Astrocyte of the cerebellum (primary cell): ENCODE measurements at regions not wholly inside any gene's neighbourhood (a gene's known extent, or its start where the extent isn't known, plus 50 kb on each side); places are given as distances from the start of the nearest gene placed in this dataset.

Experiments
- DNase-seq: peaks from one replicate; pipeline ENCODE4 v3.0.0-alpha.2; 2011; ENCODE audit warnings: low read depth
- H3K4me3 ChIP-seq: 2 replicates; pipeline ENCODE4 v1.5.1; 2011; ENCODE audit warnings: mild to moderate bottlenecking, low read depth, low read length, moderate library complexity
- in situ Hi-C: cut with HindIII; loops from 2 replicates; pipeline ENCODE4 v1.10.0; 2017; ENCODE audit warnings: low sequenced_read_pairs
- TF ChIP-seq, protein P1 (sequence below): IDR thresholded peaks from 2 replicates; pipeline ENCODE4 v1.5.1; 2012; ENCODE audit warnings: low read length, low read depth, moderate library complexity, mild to moderate bottlenecking; ENCODE audit errors: missing control alignments

DNA sequence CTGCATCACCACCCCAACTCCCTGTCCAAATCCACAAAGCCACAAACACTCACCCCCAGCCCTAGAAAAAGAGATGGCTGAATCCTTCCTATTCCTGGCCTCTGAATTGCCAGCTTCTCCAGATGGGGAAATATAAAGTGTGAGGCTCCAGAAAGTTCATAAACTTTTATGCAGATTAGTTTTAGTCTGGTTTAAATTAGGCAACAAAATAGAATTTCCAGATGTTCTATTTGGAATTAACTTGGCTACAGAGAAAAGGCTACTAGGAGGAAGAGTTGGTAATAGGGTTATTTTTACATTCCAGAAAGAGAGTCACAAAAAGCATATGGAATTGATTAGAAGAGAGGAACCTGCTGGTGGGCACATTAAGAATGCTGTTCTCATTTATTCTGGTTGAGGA, 56.0 kb downstream of the EN1 start:
- DNase-seq = no peak
- TF ChIP-seq, protein P1, sequence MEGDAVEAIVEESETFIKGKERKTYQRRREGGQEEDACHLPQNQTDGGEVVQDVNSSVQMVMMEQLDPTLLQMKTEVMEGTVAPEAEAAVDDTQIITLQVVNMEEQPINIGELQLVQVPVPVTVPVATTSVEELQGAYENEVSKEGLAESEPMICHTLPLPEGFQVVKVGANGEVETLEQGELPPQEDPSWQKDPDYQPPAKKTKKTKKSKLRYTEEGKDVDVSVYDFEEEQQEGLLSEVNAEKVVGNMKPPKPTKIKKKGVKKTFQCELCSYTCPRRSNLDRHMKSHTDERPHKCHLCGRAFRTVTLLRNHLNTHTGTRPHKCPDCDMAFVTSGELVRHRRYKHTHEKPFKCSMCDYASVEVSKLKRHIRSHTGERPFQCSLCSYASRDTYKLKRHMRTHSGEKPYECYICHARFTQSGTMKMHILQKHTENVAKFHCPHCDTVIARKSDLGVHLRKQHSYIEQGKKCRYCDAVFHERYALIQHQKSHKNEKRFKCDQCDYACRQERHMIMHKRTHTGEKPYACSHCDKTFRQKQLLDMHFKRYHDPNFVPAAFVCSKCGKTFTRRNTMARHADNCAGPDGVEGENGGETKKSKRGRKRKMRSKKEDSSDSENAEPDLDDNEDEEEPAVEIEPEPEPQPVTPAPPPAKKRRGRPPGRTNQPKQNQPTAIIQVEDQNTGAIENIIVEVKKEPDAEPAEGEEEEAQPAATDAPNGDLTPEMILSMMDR = no peak
- H3K4me3 ChIP-seq = no peak overlapping the region
- in situ Hi-C loops = loop anchor here (5.0 kb wide), 1 partner anchor 34 kb away; no protein-coding TSS in a partner anchor

DNA sequence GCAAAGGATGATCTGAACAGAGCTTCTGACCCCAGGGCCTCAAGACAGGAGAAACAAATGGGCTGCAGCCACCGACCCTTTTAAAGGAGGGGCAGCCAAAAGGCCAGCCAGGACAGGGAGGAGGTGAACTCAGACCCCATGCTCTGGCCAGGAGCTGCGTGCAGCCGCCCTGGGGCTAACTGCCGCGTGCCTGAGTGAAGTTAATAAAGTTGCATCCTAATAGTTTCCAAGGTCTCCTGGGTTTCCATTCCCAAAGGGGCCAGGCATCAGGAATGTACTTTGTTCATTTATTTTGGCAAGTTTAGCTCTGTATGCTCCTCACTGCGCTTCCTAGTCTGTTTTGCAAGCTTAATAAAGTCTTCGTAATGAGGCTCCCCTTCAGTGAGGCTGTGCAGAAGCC, 60.7 kb downstream of the EN1 start:
- TF ChIP-seq, protein P1 = no peak
- in situ Hi-C loops = no loop called here
- DNase-seq = no peak
- H3K4me3 ChIP-seq = no peak overlapping the region

DNA sequence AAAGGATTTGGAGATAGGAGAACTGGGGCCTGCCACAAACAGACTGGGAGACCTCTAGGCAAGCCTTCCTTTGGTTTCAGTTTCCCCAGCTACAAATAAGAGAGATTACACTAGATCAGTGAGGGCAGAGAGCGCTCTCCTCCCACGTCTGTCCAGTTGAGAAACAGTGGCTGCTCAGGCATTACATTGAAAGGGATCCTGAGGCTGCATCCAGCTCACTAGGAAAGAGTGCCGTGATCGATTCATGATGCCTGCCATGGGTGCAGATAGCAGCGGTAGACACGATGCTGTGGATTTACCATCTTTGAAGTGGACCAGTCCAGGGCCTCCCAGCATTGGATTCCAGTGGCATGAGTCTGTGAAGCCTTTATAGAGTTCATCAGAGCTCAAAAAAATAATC, 62.6 kb downstream of the EN1 start:
- no peak overlapping the region for H3K4me3 ChIP-seq
- in situ Hi-C loops = no loop called here
- TF ChIP-seq, protein P1 = no peak
- DNase-seq = no peak

DNA sequence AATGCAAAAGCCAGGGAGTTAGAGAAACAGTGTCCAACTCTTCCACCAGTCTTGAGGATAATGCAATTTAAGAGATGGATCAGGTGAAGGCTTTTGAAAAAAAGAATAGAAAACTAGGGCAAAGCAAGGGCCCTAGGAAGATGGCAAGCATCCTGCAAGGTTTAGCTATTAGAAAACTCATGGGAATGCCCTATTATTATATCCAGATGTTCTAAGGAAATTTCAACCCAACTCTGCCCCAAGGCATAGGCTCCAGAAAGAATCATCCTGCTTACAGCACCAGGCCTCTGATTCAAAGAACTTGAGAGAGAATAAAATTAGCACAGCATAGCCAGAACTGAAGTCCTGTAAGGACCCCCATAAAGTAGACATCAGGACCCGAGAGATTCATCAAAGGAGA, 68.1 kb downstream of the EN1 start:
- in situ Hi-C loops = no loop called here
- H3K4me3 ChIP-seq = no peak overlapping the region
- TF ChIP-seq, protein P1 = no peak
- no peak for DNase-seq

DNA sequence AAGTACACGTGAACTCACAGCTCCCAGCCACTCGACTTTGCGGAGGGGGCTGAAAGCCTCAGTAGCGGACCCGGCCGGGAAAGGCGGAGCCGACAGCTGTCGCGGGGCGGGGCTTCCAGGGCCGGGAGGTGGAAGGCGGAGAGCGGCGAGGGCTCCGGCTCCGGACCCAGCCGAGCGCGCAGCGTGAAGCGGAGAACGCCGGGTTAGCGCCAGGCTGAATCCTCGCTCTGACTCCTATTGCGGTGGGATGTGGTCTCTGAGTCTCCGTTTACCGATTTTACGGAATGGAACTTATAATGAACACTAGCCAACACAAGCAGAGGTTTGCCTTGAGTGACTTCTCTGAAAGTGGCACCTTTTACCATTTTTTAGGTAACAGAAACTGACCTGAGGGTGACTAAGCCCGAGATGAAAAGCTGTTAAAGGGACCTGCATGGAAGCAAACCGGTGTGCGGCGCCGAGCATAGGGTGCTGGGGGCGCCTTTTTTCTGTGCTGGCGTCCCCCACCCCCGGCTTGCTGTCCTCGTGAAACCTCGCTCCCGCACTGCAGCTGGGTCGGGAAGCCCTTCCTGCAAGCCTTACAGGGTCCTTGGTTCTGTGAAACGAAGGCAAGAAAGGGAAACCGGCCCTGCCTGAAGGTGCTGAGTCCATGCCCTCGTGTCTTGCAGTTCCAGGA, 72.9 kb downstream of the EN1 start:
- in situ Hi-C loops = no loop called here
- H3K4me3 ChIP-seq = peak overlapping the region; percentile 42
- DNase-seq = peak; percentile 29

DNA sequence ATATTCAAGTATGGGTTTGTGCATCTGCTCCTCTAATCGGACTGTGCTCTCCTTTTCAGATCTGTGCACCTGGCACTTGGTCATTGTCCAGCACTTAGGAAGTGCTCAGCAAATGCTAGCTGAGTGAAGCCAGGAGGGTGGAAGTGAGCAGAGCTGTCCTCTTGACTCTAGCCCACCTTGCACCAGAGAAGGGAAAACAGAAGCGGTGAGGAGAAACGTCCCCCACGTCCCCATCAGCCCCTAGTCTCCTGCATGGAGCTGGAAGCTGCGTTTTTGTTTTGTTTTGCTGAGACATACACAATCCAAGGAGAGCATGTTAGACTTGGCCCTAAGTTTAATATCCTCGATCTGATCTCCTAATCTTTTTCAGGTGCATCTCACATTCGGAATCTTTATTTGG, 73.6 kb downstream of the EN1 start:
- H3K4me3 ChIP-seq = no peak overlapping the region
- TF ChIP-seq, protein P1 = no peak
- in situ Hi-C loops = no loop called here
- DNase-seq = no peak

More for the DNA sequence above, 72.9 kb downstream of the EN1 start:
- TF ChIP-seq, protein P1 = no peak
